SU-DHL-6 (cell line): ENCODE measurements at regions not wholly inside any gene's neighbourhood (a gene's known extent, or its start where the extent isn't known, plus 50 kb on each side); places are given as distances from the start of the nearest gene placed in this dataset.
"Not testable (repeated sequence)": the region's sequence is repeated elsewhere in the genome, so short reads cannot be mapped to it uniquely, and the experiment has no call there.

ENCODE experiments used
- H2AFZ ChIP-seq: fragments of 200-600 bp; sonication (generic); 2 replicates; pipeline ENCODE4 v1.6.1; 2014; ENCODE audit warnings: low read depth, mild to moderate bottlenecking, moderate library complexity, mixed read lengths, antibody characterized with exemption, low read length; ENCODE audit not compliant: severe bottlenecking
- H3F3A ChIP-seq: fragments of 200-600 bp; shearing (Covaris generic); 2 replicates; pipeline ENCODE4 v1.6.0; 2016; ENCODE audit warnings: antibody characterized with exemption, mild to moderate bottlenecking; ENCODE audit not compliant: insufficient read depth
- H3K27ac ChIP-seq: fragments of 200-600 bp; sonication (generic); 2 replicates; pipeline ENCODE4 v1.5.1; 2016; ENCODE audit warnings: low read depth, mild to moderate bottlenecking, low read length, moderate library complexity, mixed read lengths
- H3K27me3 ChIP-seq: fragments of 200-600 bp; sonication (generic), shearing (Covaris generic); 2 replicates; pipeline ENCODE4 v1.6.0; 2014; ENCODE audit warnings: mild to moderate bottlenecking, low read length
- H3K36me3 ChIP-seq: fragments of 200-600 bp; sonication (generic); 2 replicates; pipeline ENCODE4 v1.6.1; 2014; ENCODE audit warnings: mild to moderate bottlenecking, low read length, mixed read lengths
- H3K4me2 ChIP-seq: fragments of 300-600, 200-600 bp; shearing (Covaris generic), sonication (generic); 2 replicates; pipeline ENCODE4 v1.6.0; 2014; ENCODE audit warnings: low read length, low read depth, mild to moderate bottlenecking; ENCODE audit not compliant: poor library complexity, severe bottlenecking
- H3K4me3 ChIP-seq: fragments of 200-600 bp; sonication (generic); 2 replicates; pipeline ENCODE4 v1.5.1; 2014; ENCODE audit warnings: antibody characterized with exemption, low read length, mild to moderate bottlenecking, mixed read lengths; ENCODE audit not compliant: insufficient read depth, poor library complexity, severe bottlenecking
- H3K79me2 ChIP-seq: fragments of 200-600 bp; sonication (generic); 2 replicates; pipeline ENCODE4 v1.6.1; 2014; ENCODE audit warnings: mild to moderate bottlenecking, low read length, moderate library complexity; ENCODE audit not compliant: insufficient read depth
- H3K9ac ChIP-seq: fragments of 200-600 bp; sonication (generic); 2 replicates; pipeline ENCODE4 v1.7.0; 2014; ENCODE audit warnings: mild to moderate bottlenecking, low read length
- H3K9me2 ChIP-seq: fragments of 200-600 bp; sonication (generic); replicated peaks from 2 replicates; pipeline ENCODE4 v1.6.1; 2014; ENCODE audit warnings: low read length; ENCODE audit not compliant: insufficient read depth
- H3K9me3 ChIP-seq: fragments of 200-600 bp; sonication (generic); 2 replicates; pipeline ENCODE4 v1.6.1; 2014; ENCODE audit warnings: low read length, mixed read lengths; ENCODE audit not compliant: insufficient read depth
- H4K20me1 ChIP-seq: fragments of 200-600 bp; sonication (generic); 2 replicates; pipeline ENCODE4 v1.6.1; 2014; ENCODE audit warnings: low read depth, mild to moderate bottlenecking, antibody characterized with exemption, low read length, moderate library complexity, mixed read lengths
- CTCF ChIP-seq: fragments of 200-600 bp; sonication (generic); IDR thresholded peaks from one replicate; pipeline ENCODE4 v1.5.1; 2017; ENCODE audit warnings: antibody characterized with exemption, mild to moderate bottlenecking, low read length, moderate library complexity; ENCODE audit not compliant: insufficient read depth, poor library complexity, severe bottlenecking
- EZH2phosphoT487 ChIP-seq: fragments of 200-600 bp; sonication (generic), shearing (Covaris generic); conservative IDR thresholded peaks from 2 replicates; pipeline ENCODE4 v1.6.1; 2018; ENCODE audit warnings: mild to moderate bottlenecking, antibody characterized with exemption, low read length, moderate library complexity, mixed read lengths

GRCh38 chr6:168799067-168799466 is 358.1 kb downstream of the SMOC2 start:
- no peak for TF ChIP-seq EZH2phosphoT487
- TF ChIP-seq CTCF: no peak

GRCh38 chr6:168796106-168796505 is 355.1 kb downstream of the SMOC2 start:
- Histone ChIP-seq H3K4me3 (no peak overlapping the region), H3K9me3 (no peaks in the 10 kb centered on the region), H2AFZ (no peak overlapping the region), H3F3A (no peaks in the 10 kb centered on the region), H3K79me2 (no peaks in the 10 kb centered on the region), H3K9me2 (no peaks in the 10 kb centered on the region), H4K20me1 (no peaks in the 10 kb centered on the region), H3K27me3 (no peaks in the 10 kb centered on the region), H3K9ac (no peak overlapping the region), H3K27ac (no peak overlapping the region), H3K36me3 (no peaks in the 10 kb centered on the region), H3K4me2 (no peak overlapping the region)
- TF ChIP-seq CTCF (no peak), EZH2phosphoT487 (no peak)

More at GRCh38 chr6:168799067-168799466, 358.1 kb downstream of the SMOC2 start:
- Histone ChIP-seq H3K79me2 (no peaks in the 10 kb centered on the region), H3K9me2 (no peaks in the 10 kb centered on the region), H4K20me1 (no peaks in the 10 kb centered on the region), H3K9ac (no peak overlapping the region), H3K4me2 (no peak overlapping the region), H3F3A (no peaks in the 10 kb centered on the region), H3K9me3 (no peaks in the 10 kb centered on the region), H2AFZ (no peak overlapping the region), H3K27ac (no peak overlapping the region), H3K4me3 (no peak overlapping the region), H3K27me3 (no peaks in the 10 kb centered on the region), H3K36me3 (no peaks in the 10 kb centered on the region)

- not testable (repeated sequence) for H3K36me3 ChIP-seq, H2AFZ ChIP-seq, H3K4me3 ChIP-seq, H3K4me2 ChIP-seq, H3K79me2 ChIP-seq, H3F3A ChIP-seq, H3K9ac ChIP-seq, H3K9me3 ChIP-seq, H3K9me2 ChIP-seq, H3K27ac ChIP-seq, H3K27me3 ChIP-seq, H4K20me1 ChIP-seq
Measured at GRCh38 chr6:168795611-168796010, 354.6 kb downstream of the SMOC2 start.

DNA sequence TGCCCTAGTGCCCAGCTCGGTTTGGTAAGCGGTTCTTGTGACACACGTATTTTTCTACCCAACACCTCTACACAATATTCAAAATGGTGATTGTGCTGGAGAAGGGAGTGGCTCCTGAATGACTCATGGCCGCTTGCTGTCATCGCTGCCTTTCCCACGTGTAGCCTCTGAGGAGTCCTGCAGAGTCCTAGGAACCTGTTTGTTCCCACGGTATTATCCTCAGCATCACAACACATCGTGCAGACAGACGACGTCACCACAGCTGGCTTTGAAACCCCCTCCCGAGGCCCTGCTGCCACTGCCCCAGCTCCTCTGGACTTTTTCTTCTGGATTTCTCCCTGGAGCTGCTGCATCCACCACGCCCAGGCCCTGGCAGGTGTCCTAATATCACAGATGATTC is 353.5 kb downstream of the SMOC2 start:
- Histone ChIP-seq H3K9me2 (no peaks in the 10 kb centered on the region), H3K4me3 (no peak overlapping the region), H3K27me3 (no peaks in the 10 kb centered on the region), H3K9ac (no peak overlapping the region), H2AFZ (no peak overlapping the region), H3K27ac (no peak overlapping the region), H4K20me1 (no peaks in the 10 kb centered on the region), H3K79me2 (no peaks in the 10 kb centered on the region), H3K9me3 (no peaks in the 10 kb centered on the region), H3K36me3 (no peaks in the 10 kb centered on the region), H3F3A (no peaks in the 10 kb centered on the region), H3K4me2 (no peak overlapping the region)
- TF ChIP-seq EZH2phosphoT487: no peak
- TF ChIP-seq CTCF: no peak
